ENCODE measurements at regions not wholly inside any gene's neighbourhood (a gene's known extent, or its start where the extent isn't known, plus 50 kb on each side); places are given as distances from the start of the nearest gene placed in this dataset.

DNA sequence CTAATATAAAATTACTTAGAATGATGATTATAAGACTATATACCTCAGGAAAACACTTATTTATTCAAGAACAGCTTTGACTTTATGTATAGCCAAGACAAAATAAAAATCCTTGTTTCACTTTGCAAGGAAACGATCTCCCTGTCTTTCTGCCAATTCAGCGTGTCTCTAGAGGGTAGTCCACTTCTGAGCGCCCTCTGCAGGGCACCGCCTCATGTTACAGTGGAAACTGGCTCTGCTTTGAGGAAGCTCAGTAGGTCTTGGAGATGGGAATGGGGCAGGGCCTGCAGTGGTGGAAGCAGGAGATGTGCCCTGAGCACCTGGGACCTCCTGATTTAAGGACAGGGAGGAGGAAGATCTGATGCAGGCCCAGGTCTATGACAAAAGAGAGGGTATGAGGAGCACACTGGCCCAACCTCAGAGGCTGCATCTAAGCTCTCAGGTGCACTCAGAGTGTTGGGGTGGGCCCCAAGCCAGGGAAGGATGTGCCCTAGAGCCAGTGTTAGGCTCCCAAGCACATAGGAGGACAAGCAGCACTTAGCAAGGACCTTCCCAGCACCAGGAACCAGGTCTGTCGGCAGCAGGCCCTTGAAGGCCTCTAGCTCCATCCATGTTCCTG lies 481.0 kb downstream of the TNS3 start:
- Histone ChIP-seq H3K4me3 (ENCODE audit: low read depth, low read length) (no peak overlapping the region), H3K27ac (no peak overlapping the region), H3K27me3 (replicated peaks) (no peaks in the 10 kb centered on the region), H3K36me3 (replicated peaks) (no peaks in the 10 kb centered on the region)
- peak; percentile 73 for DNase-seq
- in situ Hi-C loops (cut with HindIII; ENCODE audit: low pct_ligation_motif_present, low sequenced_read_pairs), result no loop called here
- TF ChIP-seq, protein P1, sequence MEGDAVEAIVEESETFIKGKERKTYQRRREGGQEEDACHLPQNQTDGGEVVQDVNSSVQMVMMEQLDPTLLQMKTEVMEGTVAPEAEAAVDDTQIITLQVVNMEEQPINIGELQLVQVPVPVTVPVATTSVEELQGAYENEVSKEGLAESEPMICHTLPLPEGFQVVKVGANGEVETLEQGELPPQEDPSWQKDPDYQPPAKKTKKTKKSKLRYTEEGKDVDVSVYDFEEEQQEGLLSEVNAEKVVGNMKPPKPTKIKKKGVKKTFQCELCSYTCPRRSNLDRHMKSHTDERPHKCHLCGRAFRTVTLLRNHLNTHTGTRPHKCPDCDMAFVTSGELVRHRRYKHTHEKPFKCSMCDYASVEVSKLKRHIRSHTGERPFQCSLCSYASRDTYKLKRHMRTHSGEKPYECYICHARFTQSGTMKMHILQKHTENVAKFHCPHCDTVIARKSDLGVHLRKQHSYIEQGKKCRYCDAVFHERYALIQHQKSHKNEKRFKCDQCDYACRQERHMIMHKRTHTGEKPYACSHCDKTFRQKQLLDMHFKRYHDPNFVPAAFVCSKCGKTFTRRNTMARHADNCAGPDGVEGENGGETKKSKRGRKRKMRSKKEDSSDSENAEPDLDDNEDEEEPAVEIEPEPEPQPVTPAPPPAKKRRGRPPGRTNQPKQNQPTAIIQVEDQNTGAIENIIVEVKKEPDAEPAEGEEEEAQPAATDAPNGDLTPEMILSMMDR (IDR thresholded peaks at IDR 0.05; ENCODE audit: low read depth, low read length, missing control alignments), result peak; percentile 85

DNA sequence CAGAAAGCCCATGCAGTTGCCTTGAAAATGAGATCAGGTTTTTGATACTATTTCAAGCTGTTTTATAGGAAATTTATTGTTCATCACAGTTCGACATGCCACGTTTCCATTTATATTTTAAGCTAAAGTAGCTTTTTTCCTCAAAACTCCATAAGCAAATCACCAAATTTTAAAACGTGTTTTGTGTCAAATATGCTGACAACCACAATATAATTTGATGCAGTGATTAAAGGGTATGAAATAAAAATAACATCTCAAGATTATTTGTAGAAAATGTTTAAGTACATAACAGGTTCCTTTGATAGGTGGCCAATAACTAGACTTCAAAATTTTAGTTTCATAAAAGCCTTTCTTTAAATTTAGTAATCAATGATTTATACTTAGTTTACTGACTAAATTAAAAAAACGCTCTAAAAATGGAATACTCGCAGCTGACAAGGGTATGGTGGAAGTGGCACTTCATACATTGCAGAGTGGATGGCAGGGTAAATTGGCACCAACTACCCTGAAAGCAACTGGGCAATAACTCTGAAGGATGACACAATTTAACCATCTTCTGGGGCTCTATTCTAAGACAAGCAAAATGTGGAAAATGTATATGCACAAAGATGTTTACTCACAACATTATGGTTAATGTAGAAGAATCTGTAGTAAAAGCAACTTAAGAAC lies 481.6 kb downstream of the TNS3 start:
- H3K36me3 ChIP-seq (replicated peaks), result no peaks in the 10 kb centered on the region
- no peak overlapping the region for H3K4me3 ChIP-seq (ENCODE audit: low read depth, low read length)
- TF ChIP-seq, protein P1 (IDR thresholded peaks at IDR 0.05; ENCODE audit: low read depth, low read length, missing control alignments), result no peak
- no peaks in the 10 kb centered on the region for H3K27me3 ChIP-seq (replicated peaks)
- no peak for DNase-seq
- in situ Hi-C loops (cut with HindIII; ENCODE audit: low pct_ligation_motif_present, low sequenced_read_pairs), result no loop called here
- no peak overlapping the region for H3K27ac ChIP-seq

DNA sequence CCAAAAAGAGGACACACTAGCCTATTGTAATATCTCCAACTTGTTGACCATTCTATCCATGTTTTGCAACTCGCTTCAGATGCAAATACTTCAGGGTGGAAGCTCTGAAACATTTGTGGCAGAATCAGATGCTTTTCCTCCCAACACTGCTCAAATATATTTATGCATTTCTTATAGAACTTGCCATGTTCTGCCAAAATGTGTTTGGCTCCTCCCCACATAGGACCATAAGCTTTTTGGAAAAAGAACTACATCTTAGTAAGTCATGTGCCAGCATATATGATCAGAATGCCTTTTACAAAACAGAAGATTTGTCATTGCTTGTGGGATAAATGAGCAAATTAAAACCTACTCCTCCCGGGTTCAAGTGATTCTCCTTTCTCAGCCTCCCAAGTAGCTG lies 484.5 kb downstream of the TNS3 start:
- in situ Hi-C loops (cut with HindIII; ENCODE audit: low pct_ligation_motif_present, low sequenced_read_pairs), result loop anchor here (25.0 kb wide), 1 partner anchor 735 kb away; no protein-coding TSS in a partner anchor
- TF ChIP-seq, protein P1 (IDR thresholded peaks at IDR 0.05; ENCODE audit: low read depth, low read length, missing control alignments), result no peak
- no peak for DNase-seq
- no peaks in the 10 kb centered on the region for H3K36me3 ChIP-seq (replicated peaks)
- H3K4me3 ChIP-seq (ENCODE audit: low read depth, low read length), result no peak overlapping the region
- H3K27ac ChIP-seq, result no peak overlapping the region
- H3K27me3 ChIP-seq (replicated peaks), result no peaks in the 10 kb centered on the region

GRCh38 chr7:47095946-47096345 lies 486.0 kb downstream of the TNS3 start:
- H3K27ac ChIP-seq, result no peak overlapping the region
- in situ Hi-C loops (cut with HindIII; ENCODE audit: low pct_ligation_motif_present, low sequenced_read_pairs), result loop anchor here (25.0 kb wide), 1 partner anchor 734 kb away; no protein-coding TSS in a partner anchor
- TF ChIP-seq, protein P1 (IDR thresholded peaks at IDR 0.05; ENCODE audit: low read depth, low read length, missing control alignments), result no peak
- DNase-seq, result no peak
- no peaks in the 10 kb centered on the region for H3K27me3 ChIP-seq (replicated peaks)
- no peaks in the 10 kb centered on the region for H3K36me3 ChIP-seq (replicated peaks)
- no peak overlapping the region for H3K4me3 ChIP-seq (ENCODE audit: low read depth, low read length)

GRCh38 chr7:47094462-47094861 lies 487.4 kb downstream of the TNS3 start:
- in situ Hi-C loops (cut with HindIII; ENCODE audit: low pct_ligation_motif_present, low sequenced_read_pairs), result loop anchor here (25.0 kb wide), 1 partner anchor 732 kb away; no protein-coding TSS in a partner anchor
- TF ChIP-seq, protein P1 (IDR thresholded peaks at IDR 0.05; ENCODE audit: low read depth, low read length, missing control alignments), result no peak
- H3K27me3 ChIP-seq (replicated peaks), result no peaks in the 10 kb centered on the region
- H3K36me3 ChIP-seq (replicated peaks), result no peaks in the 10 kb centered on the region
- no peak overlapping the region for H3K4me3 ChIP-seq (ENCODE audit: low read depth, low read length)
- DNase-seq, result no peak
- H3K27ac ChIP-seq, result no peak overlapping the region

Data from brain microvascular endothelial cell (primary cell).